ENCODE measurements at regions not wholly inside any gene's neighbourhood (a gene's known extent, or its start where the extent isn't known, plus 50 kb on each side); places are given as distances from the start of the nearest gene placed in this dataset.

- H3K79me2 ChIP-seq (ENCODE audit: insufficient read depth, low read length), result no peaks in the 10 kb centered on the region
- no peaks in the 10 kb centered on the region for H3K36me3 ChIP-seq (ENCODE audit: insufficient read depth, low read length)
- no peaks in the 10 kb centered on the region for H3K27me3 ChIP-seq (ENCODE audit: insufficient read depth, low read length)
- no peaks in the 10 kb centered on the region for H3K9me3 ChIP-seq (ENCODE audit: low read depth, low read length)
- H4K20me1 ChIP-seq (ENCODE audit: insufficient read depth, low read length), result no peaks in the 10 kb centered on the region
- TF ChIP-seq CTCF (IDR thresholded peaks at IDR 0.05; ENCODE audit: extremely low read depth, low read depth, low read length), result no peak
- no peak overlapping the region for H3K4me2 ChIP-seq (ENCODE audit: insufficient read depth, low read length)
- no peak overlapping the region for H3K27ac ChIP-seq (ENCODE audit: low read depth, low read length)
- H3K4me1 ChIP-seq (ENCODE audit: insufficient read depth, low read length), result no peaks in the 10 kb centered on the region
- no peak for DNase-seq (ENCODE audit: insufficient read length, low spot score, missing footprints)
- H2AFZ ChIP-seq (ENCODE audit: low read length), result no peak overlapping the region
- H3K4me3 ChIP-seq (ENCODE audit: insufficient read depth, low read length), result no peak overlapping the region
Measured at GRCh38 chr16:72264771-72265170, 92.8 kb upstream of the PMFBP1 start.

GRCh38 chr16:72262711-72263110 is 90.8 kb upstream of the PMFBP1 start:
- Histone ChIP-seq H3K79me2 (ENCODE audit: insufficient read depth, low read length) (no peaks in the 10 kb centered on the region), H3K9me3 (ENCODE audit: low read depth, low read length) (no peaks in the 10 kb centered on the region), H3K27ac (ENCODE audit: low read depth, low read length) (no peak overlapping the region), H4K20me1 (ENCODE audit: insufficient read depth, low read length) (no peaks in the 10 kb centered on the region), H3K4me3 (ENCODE audit: insufficient read depth, low read length) (no peak overlapping the region), H2AFZ (ENCODE audit: low read length) (no peak overlapping the region), H3K4me1 (ENCODE audit: insufficient read depth, low read length) (no peaks in the 10 kb centered on the region), H3K27me3 (ENCODE audit: insufficient read depth, low read length) (no peaks in the 10 kb centered on the region), H3K4me2 (ENCODE audit: insufficient read depth, low read length) (no peak overlapping the region), H3K36me3 (ENCODE audit: insufficient read depth, low read length) (no peaks in the 10 kb centered on the region)
- DNase-seq (ENCODE audit: insufficient read length, low spot score, missing footprints), result no peak
- no peak for TF ChIP-seq CTCF (IDR thresholded peaks at IDR 0.05; ENCODE audit: extremely low read depth, low read depth, low read length)

GRCh38 chr16:72261127-72261526 is 89.2 kb upstream of the PMFBP1 start:
- no peaks in the 10 kb centered on the region for H3K79me2 ChIP-seq (ENCODE audit: insufficient read depth, low read length)
- no peak for DNase-seq (ENCODE audit: insufficient read length, low spot score, missing footprints)
- TF ChIP-seq CTCF (IDR thresholded peaks at IDR 0.05; ENCODE audit: extremely low read depth, low read depth, low read length), result no peak

GRCh38 chr16:72256398-72257066 is 84.6 kb upstream of the PMFBP1 start:
- no peaks in the 10 kb centered on the region for H3K79me2 ChIP-seq (ENCODE audit: insufficient read depth, low read length)
- H3K4me2 ChIP-seq (ENCODE audit: insufficient read depth, low read length), result peak overlapping the region; percentile 35

More at GRCh38 chr16:72261127-72261526, 89.2 kb upstream of the PMFBP1 start:
- Histone ChIP-seq H2AFZ (ENCODE audit: low read length) (no peak overlapping the region), H3K4me1 (ENCODE audit: insufficient read depth, low read length) (peaks cover 11% of the 10 kb centered on the region), H3K4me2 (ENCODE audit: insufficient read depth, low read length) (no peak overlapping the region), H3K27me3 (ENCODE audit: insufficient read depth, low read length) (no peaks in the 10 kb centered on the region), H3K4me3 (ENCODE audit: insufficient read depth, low read length) (no peak overlapping the region), H4K20me1 (ENCODE audit: insufficient read depth, low read length) (no peaks in the 10 kb centered on the region), H3K27ac (ENCODE audit: low read depth, low read length) (no peak overlapping the region), H3K36me3 (ENCODE audit: insufficient read depth, low read length) (no peaks in the 10 kb centered on the region), H3K9me3 (ENCODE audit: low read depth, low read length) (no peaks in the 10 kb centered on the region)

More at GRCh38 chr16:72256398-72257066, 84.6 kb upstream of the PMFBP1 start:
- peaks cover 18% of the 10 kb centered on the region for H3K4me1 ChIP-seq (ENCODE audit: insufficient read depth, low read length)
- H3K9me3 ChIP-seq (ENCODE audit: low read depth, low read length), result no peaks in the 10 kb centered on the region
- no peaks in the 10 kb centered on the region for H4K20me1 ChIP-seq (ENCODE audit: insufficient read depth, low read length)
- TF ChIP-seq CTCF (IDR thresholded peaks at IDR 0.05; ENCODE audit: extremely low read depth, low read depth, low read length), result no peak
- H3K4me3 ChIP-seq (ENCODE audit: insufficient read depth, low read length), result no peak overlapping the region
- H3K27me3 ChIP-seq (ENCODE audit: insufficient read depth, low read length), result no peaks in the 10 kb centered on the region
- peak; percentile 59 for DNase-seq (ENCODE audit: insufficient read length, low spot score, missing footprints)
- peak overlapping the region; percentile 10 for H2AFZ ChIP-seq (ENCODE audit: low read length)
- no peaks in the 10 kb centered on the region for H3K36me3 ChIP-seq (ENCODE audit: insufficient read depth, low read length)
- H3K27ac ChIP-seq (ENCODE audit: low read depth, low read length), result peak overlapping the region; percentile 77
